DMS153 (cell line): ENCODE measurements at regions not wholly inside any gene's neighbourhood (a gene's known extent, or its start where the extent isn't known, plus 50 kb on each side); places are given as distances from the start of the nearest gene placed in this dataset.

Source experiments
- DNase-seq: peaks from one replicate; lab custom pipeline; 2025; lab: John Stamatoyannopoulos, UW

GRCh38 chr22:48750826-48751440 is 1076.7 kb downstream of the BRD1 start:
- DNase-seq: no peak

GRCh38 chr22:48750282-48750681 is 1077.4 kb downstream of the BRD1 start:
- DNase-seq: no peak

GRCh38 chr22:48749555-48750227 is 1078.0 kb downstream of the BRD1 start:
- DNase-seq: no peak

GRCh38 chr22:48748860-48749554 is 1078.7 kb downstream of the BRD1 start:
- DNase-seq: no peak

- DNase-seq: no peak
Observed at GRCh38 chr22:48748113-48748859, 1079.4 kb downstream of the BRD1 start.

GRCh38 chr22:48746789-48747425 is 1080.8 kb downstream of the BRD1 start:
- DNase-seq: no peak

GRCh38 chr22:48745842-48746788 is 1081.6 kb downstream of the BRD1 start:
- no peak for DNase-seq

GRCh38 chr22:48744967-48745841 is 1082.5 kb downstream of the BRD1 start:
- no peak for DNase-seq

GRCh38 chr22:48744283-48744641 is 1083.4 kb downstream of the BRD1 start:
- DNase-seq: no peak

- no peak for DNase-seq
Observed at GRCh38 chr22:48743601-48744282, 1083.9 kb downstream of the BRD1 start.

- no peak for DNase-seq
Observed at GRCh38 chr22:48742556-48743343, 1084.9 kb downstream of the BRD1 start.

GRCh38 chr22:48742191-48742555 is 1085.5 kb downstream of the BRD1 start:
- DNase-seq: no peak

GRCh38 chr22:48741540-48741939 is 1086.1 kb downstream of the BRD1 start:
- no peak for DNase-seq

- no peak for DNase-seq
Observed at GRCh38 chr22:48740731-48741405, 1086.8 kb downstream of the BRD1 start.

- no peak for DNase-seq
Observed at GRCh38 chr22:48740086-48740730, 1087.5 kb downstream of the BRD1 start.

- DNase-seq: no peak
Observed at GRCh38 chr22:48739348-48740085, 1088.2 kb downstream of the BRD1 start.
